GM15510 (cell line): ENCODE measurements at regions not wholly inside any gene's neighbourhood (a gene's known extent, or its start where the extent isn't known, plus 50 kb on each side); places are given as distances from the start of the nearest gene placed in this dataset.

Experiments used
- POLR2A ChIP-seq: IDR thresholded peaks from 3 replicates; pipeline ENCODE4 v1.6.1; 2011; ENCODE audit warnings: borderline replicate concordance; ENCODE audit not compliant: insufficient read length; ENCODE audit errors: extremely low read depth

- TF ChIP-seq POLR2A = no peak
Observed at GRCh38 chr22:22785316-22786065, 102.1 kb upstream of the IGLL5 start.

GRCh38 chr22:22786301-22787115 lies 101.1 kb upstream of the IGLL5 start:
- no peak for TF ChIP-seq POLR2A

DNA sequence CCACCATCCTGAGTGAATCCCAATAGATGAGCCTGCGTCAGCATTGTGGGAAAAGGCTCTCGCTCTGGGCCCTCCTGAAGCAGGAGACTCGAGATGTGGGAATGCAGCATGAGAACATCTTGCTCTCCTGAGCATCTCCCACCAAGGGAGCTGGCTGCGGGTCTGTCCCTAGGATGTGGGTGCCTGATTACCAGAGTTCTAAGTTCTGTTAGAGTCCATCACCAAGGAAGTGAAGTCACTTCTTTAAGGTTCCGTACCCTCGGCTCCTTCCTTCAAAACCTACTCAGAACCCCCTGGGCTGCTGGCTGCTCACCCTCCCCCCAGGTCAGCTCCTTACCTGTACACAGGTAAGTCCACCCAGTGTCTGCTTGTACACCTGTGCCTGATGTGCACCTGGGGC lies 100.5 kb upstream of the IGLL5 start:
- no peak for TF ChIP-seq POLR2A

GRCh38 chr22:22787786-22788459 lies 99.7 kb upstream of the IGLL5 start:
- no peak for TF ChIP-seq POLR2A

DNA sequence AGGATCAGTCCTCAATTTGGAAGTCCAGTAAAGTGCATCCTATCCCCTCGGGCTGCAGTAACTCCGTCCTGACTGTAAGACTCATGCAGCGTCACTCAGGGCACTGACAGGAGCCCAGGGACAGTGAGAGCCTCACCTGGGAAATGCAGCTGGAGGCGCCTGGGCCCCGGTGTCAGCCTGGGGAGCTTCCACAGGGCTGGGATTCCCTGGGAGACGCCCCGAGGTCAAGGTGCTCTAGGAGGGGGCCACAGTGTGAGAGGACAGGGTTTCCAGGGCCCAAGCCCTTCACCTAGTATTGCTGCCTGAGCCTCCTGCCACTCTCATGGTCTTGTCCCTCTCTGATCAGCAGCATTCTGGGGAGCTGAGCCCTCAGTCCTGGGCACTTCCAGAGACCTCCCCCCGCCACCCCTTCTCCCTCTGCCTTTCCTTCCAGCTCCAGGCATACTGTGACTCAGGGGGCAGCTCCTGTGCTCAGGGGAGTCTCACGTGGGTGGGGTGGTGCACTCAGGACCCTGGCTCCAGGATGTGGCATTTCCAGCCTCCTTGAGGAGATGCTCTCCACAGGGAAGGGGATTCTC lies 99.1 kb upstream of the IGLL5 start:
- no peak for TF ChIP-seq POLR2A

- TF ChIP-seq POLR2A = no peak
Observed at GRCh38 chr22:22789233-22789921, 98.2 kb upstream of the IGLL5 start.

- TF ChIP-seq POLR2A = no peak
Observed at GRCh38 chr22:22789922-22790845, 97.4 kb upstream of the IGLL5 start.

GRCh38 chr22:22791438-22792181 lies 96.0 kb upstream of the IGLL5 start:
- no peak for TF ChIP-seq POLR2A

- no peak for TF ChIP-seq POLR2A
Observed at GRCh38 chr22:22796724-22797123, 90.9 kb upstream of the IGLL5 start.

DNA sequence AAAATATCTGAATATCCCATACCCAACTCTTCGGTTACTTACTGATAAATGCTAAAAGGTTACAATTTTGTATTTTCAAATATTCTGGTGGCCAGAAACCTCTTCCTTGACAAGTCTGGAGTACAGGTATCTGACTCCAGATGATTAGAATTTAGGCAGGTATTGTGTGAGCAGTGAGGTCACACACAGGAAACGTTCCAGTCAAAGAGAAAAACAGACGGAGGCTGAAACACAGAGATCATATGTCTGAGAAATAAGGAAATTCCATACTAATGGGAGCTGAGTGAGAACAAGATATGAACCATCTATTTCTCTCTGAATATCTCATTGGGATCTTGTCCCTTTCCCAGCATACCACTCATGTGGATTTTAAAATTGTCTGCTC lies 89.4 kb upstream of the IGLL5 start:
- TF ChIP-seq POLR2A = no peak

DNA sequence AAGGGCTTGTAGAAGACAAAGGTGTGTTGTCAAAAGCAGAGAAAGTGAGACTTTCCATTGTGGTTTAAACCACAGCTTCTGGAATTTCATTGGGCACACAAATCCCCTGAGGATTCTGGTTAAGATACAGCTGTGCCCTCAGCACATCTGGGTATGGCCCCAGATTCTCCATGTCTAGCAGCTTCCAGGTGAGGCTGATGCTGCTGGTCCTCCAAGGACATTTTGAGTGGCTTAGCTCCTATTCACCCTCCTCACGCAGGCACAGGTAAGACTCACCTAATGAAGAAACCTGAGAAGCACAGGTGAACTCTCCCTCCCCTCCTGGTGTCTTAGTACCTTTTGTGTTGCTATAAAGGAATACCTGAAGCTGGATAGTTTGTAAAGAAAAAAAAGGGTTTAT lies 88.9 kb upstream of the IGLL5 start:
- TF ChIP-seq POLR2A = no peak

DNA sequence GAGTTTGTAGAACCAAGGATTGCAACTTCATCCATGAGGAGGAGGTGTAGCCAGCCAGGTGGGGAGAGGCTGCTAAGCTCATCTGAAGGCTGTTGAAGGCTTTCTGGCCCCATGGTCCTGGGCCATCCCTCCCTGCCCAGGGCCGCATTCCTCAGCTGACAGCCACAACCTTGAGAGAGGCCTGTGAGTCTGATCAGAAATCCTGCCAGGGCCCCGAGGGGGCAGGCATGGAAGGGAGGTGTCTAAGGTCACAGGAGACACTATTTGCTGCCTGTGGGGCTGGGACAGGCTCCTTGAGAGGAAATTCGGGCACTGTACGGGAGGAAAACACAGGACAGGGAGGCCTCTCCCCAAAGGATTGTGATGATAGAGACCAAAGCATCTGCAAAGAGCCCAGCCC lies 88.1 kb upstream of the IGLL5 start:
- no peak for TF ChIP-seq POLR2A

GRCh38 chr22:22800716-22801115 lies 86.9 kb upstream of the IGLL5 start:
- no peak for TF ChIP-seq POLR2A
